SK-N-DZ (cell line): ENCODE measurements at regions not wholly inside any gene's neighbourhood (a gene's known extent, or its start where the extent isn't known, plus 50 kb on each side); places are given as distances from the start of the nearest gene placed in this dataset.
"Not testable (repeated sequence)": the region's sequence is repeated elsewhere in the genome, so short reads cannot be mapped to it uniquely, and the experiment has no call there.

ENCODE experiments used
- DNase-seq: peaks from one replicate; pipeline ENCODE4 v3.0.0-alpha.2; 2015; ENCODE audit warnings: low spot score

GRCh38 chr6:43937236-43938177 lies 167.5 kb downstream of the VEGFA start:
- peak; percentile 69 for DNase-seq

GRCh38 chr6:43936476-43936875 lies 166.5 kb downstream of the VEGFA start:
- DNase-seq: no peak

- no peak for DNase-seq
These were observed 166.0 kb downstream of the VEGFA start for GRCh38 chr6:43935921-43936439.

GRCh38 chr6:43934803-43935602 lies 165.0 kb downstream of the VEGFA start:
- no peak for DNase-seq

GRCh38 chr6:43934183-43934802 lies 164.3 kb downstream of the VEGFA start:
- no peak for DNase-seq

GRCh38 chr6:43933148-43933885 lies 163.3 kb downstream of the VEGFA start:
- DNase-seq: no peak

GRCh38 chr6:43932259-43933147 lies 162.5 kb downstream of the VEGFA start:
- no peak for DNase-seq

- no peak for DNase-seq
These were observed 161.2 kb downstream of the VEGFA start for GRCh38 chr6:43931201-43931600.

GRCh38 chr6:43930440-43931154 lies 160.6 kb downstream of the VEGFA start:
- DNase-seq: no peak

DNA sequence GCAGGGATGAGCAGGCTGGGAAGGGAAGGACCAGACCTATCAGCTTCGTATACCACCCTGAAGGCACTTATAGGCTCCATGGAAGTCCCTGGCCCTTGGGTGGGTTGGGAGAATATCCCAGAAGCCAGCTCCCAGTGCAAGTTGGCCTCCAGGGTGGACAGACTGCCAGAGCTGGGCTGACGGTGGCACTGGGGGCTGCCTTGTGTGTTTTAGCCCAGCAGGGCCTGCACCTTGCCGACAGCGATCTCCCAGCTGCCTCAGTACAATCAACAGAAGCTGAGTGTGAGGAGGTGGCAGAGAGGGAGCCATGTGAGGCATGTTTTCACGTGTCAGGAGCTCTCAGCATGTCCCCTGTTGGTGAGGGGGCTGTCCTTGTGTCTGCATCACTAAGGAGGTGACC lies 159.5 kb downstream of the VEGFA start:
- DNase-seq: no peak

DNA sequence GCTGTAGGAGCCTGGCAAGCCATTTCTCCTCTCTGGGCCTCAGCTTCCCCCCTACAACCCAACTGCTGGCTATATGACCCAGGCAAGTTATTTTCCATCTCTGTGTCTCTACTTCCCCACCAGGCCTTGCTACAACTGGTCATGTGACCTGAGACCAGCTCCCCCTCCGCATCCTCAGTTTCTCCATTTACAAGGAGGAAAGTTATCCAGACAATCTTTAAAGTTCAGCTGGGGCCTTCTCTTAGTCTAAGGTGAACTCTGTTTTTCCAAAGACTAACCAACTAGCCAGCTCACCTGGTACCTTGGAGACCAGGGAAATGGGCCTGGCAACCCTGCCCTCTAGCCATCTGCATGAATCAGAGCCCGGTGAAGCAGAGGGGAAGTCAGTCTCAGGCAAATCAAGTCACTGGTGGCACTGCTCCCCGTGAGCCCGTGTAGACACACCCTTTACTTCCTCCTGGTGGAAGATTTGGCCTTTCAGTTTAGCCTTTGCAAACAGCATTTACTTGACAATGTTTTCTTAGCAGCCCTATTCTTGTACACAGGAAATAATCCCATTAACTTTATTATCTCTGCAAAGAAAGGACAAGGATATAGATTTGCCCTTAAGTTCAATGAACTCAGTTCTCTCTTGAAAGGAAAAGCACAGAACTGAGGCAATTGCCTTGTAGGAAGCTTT lies 157.7 kb downstream of the VEGFA start:
- no peak for DNase-seq

- DNase-seq: peak; percentile 66
These were observed 156.9 kb downstream of the VEGFA start for GRCh38 chr6:43926634-43927531.

- DNase-seq: not testable (repeated sequence)
These were observed 155.7 kb downstream of the VEGFA start for GRCh38 chr6:43925636-43926139.

DNA sequence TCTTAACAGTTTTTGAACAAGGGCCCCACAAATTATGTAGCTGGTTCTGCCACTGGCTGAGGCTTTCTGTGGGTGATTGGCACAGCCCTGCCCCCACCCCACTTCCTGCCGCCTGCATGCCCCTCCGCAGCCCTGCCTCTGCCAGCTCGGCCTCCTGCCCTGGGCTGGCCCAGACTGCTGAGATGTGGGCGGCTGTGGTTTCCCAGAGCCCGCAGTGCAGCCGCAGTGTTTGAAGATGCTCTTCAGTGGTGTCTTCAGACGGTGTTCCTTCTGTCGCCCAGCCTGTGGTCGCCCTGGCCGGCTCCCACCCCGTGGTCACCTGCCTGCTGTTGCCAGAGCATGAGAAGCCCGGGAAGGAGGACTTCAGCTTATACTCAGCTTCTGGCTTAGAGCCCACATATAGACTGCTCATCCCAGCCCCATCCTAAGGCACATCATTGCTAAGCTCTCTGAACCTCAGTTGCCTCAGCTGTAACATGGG lies 154.3 kb downstream of the VEGFA start:
- DNase-seq: no peak

DNA sequence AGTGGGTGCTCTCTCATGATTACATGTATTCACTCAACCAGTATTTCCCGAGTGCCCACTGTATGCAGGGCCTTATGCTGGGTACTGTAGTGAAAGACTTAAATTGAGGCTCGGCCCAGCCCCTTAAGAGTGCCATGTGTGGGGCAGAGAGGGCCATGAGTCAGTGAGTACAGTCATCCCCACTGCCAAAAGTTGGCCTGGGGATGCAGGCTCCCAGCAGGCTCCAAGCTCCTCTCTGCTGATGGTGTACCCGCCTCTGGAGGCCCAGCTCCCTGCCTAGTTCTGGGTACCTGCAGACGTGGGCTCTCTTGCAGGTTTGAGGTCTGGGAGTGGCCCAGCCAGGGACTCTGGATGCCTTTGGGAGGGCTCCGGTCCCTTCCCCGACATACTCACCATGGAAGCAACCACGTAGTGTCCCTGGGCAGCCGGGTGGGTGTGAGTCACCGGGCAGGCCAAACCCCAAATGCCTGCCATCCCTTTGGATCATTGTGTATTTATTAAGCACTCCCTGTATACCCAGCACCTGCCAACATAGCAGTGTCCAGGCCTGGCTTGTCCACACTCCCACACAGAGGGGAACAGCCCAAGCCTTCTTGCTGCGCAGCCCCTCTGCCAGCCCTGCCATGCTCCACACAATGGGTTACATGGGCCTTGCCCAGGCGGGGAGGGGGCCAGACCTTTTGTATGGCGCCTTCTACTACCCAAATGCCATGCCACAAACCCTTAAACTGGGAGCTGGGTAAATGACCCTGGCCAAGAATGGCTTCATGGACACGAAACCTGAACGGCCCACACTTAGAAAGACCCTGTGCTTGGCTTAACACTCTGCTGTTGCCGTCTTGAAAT lies 153.6 kb downstream of the VEGFA start:
- no peak for DNase-seq
